Endothelial cell (in vitro differentiated cells): ENCODE measurements at regions not wholly inside any gene's neighbourhood (a gene's known extent, or its start where the extent isn't known, plus 50 kb on each side); places are given as distances from the start of the nearest gene placed in this dataset.

Experiments used
- DNase-seq: peaks from one replicate; pipeline ENCODE4 v3.0.0; 2021; ENCODE audit warnings: low spot score
- H3K27ac Mint-ChIP-seq: one replicate; pipeline ENCODE4 v1.8.0; 2021; ENCODE audit warnings: mixed read lengths, inconsistent platforms; ENCODE audit not compliant: unreplicated experiment
- H3K27me3 Mint-ChIP-seq: one replicate; pipeline ENCODE4 v1.8.0; 2021; ENCODE audit warnings: mild to moderate bottlenecking, moderate library complexity, mixed read lengths, inconsistent platforms; ENCODE audit not compliant: unreplicated experiment
- H3K36me3 Mint-ChIP-seq: one replicate; pipeline ENCODE4 v1.8.0; 2021; ENCODE audit warnings: mild to moderate bottlenecking, low read depth, mixed read lengths, inconsistent platforms; ENCODE audit not compliant: unreplicated experiment
- H3K4me1 Mint-ChIP-seq: one replicate; pipeline ENCODE4 v1.8.0; 2021; ENCODE audit warnings: mild to moderate bottlenecking, mixed read lengths, inconsistent platforms; ENCODE audit not compliant: unreplicated experiment
- H3K4me3 Mint-ChIP-seq: one replicate; pipeline ENCODE4 v1.8.0; 2021; ENCODE audit warnings: mild to moderate bottlenecking, mixed read lengths, inconsistent platforms; ENCODE audit not compliant: unreplicated experiment
- H3K9me3 Mint-ChIP-seq: one replicate; pipeline ENCODE4 v1.8.0; 2021; ENCODE audit warnings: mixed read lengths, inconsistent platforms; ENCODE audit not compliant: unreplicated experiment
- TF ChIP-seq, protein P1 (sequence below): fragments of 200-600 bp; sonication (generic); IDR thresholded peaks from one replicate; pipeline ENCODE4 v1.5.0; 2021; ENCODE audit warnings: antibody characterized with exemption; ENCODE audit not compliant: unreplicated experiment

DNA sequence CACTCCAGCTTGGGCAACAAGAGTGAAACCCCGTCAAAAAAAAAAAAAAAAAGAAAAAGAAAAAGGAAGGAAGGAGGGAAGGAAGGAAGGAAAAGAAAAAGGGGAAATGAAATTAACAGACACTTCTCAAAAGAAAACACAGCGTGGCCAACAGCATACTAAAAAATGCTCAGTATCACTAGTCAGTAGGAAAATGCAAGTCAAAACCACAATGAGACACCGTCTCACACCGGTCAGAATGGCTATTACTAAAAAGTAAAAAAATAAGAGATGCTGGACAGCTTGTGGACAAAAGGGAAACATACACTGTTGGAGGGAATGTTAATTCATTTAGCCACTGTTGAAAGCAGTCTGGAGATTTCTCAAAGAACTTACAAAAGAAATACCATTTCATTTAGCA lies 369.5 kb upstream of the BRINP3 start:
- TF ChIP-seq, protein P1, sequence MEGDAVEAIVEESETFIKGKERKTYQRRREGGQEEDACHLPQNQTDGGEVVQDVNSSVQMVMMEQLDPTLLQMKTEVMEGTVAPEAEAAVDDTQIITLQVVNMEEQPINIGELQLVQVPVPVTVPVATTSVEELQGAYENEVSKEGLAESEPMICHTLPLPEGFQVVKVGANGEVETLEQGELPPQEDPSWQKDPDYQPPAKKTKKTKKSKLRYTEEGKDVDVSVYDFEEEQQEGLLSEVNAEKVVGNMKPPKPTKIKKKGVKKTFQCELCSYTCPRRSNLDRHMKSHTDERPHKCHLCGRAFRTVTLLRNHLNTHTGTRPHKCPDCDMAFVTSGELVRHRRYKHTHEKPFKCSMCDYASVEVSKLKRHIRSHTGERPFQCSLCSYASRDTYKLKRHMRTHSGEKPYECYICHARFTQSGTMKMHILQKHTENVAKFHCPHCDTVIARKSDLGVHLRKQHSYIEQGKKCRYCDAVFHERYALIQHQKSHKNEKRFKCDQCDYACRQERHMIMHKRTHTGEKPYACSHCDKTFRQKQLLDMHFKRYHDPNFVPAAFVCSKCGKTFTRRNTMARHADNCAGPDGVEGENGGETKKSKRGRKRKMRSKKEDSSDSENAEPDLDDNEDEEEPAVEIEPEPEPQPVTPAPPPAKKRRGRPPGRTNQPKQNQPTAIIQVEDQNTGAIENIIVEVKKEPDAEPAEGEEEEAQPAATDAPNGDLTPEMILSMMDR: no peak
- Mint-ChIP-seq H3K4me3 (no peak overlapping the region), H3K4me1 (peaks cover 5% of the 10 kb centered on the region), H3K9me3 (no peaks in the 10 kb centered on the region), H3K36me3 (no peaks in the 10 kb centered on the region), H3K27ac (no peak overlapping the region), H3K27me3 (no peaks in the 10 kb centered on the region)
- DNase-seq: no peak

DNA sequence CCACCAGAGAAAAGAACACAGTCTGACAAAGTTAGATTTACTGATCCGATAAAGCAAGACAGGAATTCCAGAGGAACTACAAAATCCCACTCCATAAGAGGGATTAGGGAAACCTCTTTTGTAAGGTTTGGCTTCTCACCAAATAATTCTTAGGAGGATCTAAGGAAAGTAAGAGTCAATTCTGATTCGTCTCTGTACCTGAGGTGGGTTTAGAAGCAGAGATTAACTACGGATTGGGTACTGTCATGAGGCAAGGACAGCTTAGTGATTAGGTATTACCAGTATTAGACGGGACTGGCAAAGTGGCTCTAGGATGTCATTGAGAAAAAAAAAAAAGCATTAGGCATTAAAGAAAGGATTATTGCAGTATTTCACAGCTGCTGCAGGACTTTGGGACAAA lies 371.7 kb upstream of the BRINP3 start:
- H3K27ac Mint-ChIP-seq: no peak overlapping the region
- no peaks in the 10 kb centered on the region for H3K27me3 Mint-ChIP-seq
- no peaks in the 10 kb centered on the region for H3K36me3 Mint-ChIP-seq
- H3K4me1 Mint-ChIP-seq: peaks cover 5% of the 10 kb centered on the region
- H3K9me3 Mint-ChIP-seq: no peaks in the 10 kb centered on the region
- DNase-seq: no peak
- TF ChIP-seq, protein P1: no peak
- no peak overlapping the region for H3K4me3 Mint-ChIP-seq

DNA sequence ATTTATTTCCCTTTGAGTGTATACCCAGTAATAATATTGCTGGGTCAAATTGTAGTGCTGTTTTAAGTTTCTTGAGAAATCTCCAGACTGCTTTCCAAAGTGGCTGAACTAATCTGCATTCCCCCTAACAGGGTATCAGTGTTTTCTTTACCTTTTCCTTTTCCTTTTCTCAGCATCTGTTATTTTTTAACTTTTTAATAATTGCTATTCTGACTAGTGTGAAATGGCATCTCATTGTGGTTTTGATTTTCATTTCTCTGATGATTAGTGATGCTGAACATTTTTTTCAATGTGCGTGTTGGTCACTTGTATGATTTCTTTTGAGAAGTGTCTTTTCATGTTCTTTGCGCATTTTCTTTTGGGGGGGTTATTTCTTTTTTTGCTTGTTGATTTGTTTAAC lies 374.9 kb upstream of the BRINP3 start:
- no peaks in the 10 kb centered on the region for H3K27me3 Mint-ChIP-seq
- DNase-seq: no peak
- H3K36me3 Mint-ChIP-seq: no peaks in the 10 kb centered on the region
- H3K9me3 Mint-ChIP-seq: no peaks in the 10 kb centered on the region
- no peak overlapping the region for H3K4me3 Mint-ChIP-seq
- H3K27ac Mint-ChIP-seq: no peak overlapping the region
- TF ChIP-seq, protein P1: no peak
- H3K4me1 Mint-ChIP-seq: no peaks in the 10 kb centered on the region

DNA sequence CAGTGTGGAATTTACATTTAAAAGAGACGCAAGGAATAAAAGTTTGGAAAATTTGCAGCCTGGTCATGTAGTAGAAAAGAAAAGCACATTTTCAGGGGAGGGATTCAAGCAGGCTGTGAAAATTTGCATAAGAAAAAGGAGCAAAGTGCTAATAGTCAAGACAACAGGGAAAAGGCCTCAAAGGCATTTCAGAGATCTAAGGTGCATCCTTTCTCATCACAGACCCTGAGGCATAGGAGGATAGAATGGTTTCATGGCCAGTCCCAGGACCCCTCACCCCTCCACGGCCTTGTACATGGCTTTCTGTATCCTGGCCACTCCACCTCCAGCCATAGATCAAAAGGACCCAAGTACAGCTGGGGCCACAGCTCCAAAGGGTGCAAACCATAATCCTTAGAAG lies 380.5 kb upstream of the BRINP3 start:
- TF ChIP-seq, protein P1: no peak
- no peak overlapping the region for H3K4me3 Mint-ChIP-seq
- H3K9me3 Mint-ChIP-seq: no peaks in the 10 kb centered on the region
- no peak overlapping the region for H3K27ac Mint-ChIP-seq
- H3K36me3 Mint-ChIP-seq: no peaks in the 10 kb centered on the region
- H3K27me3 Mint-ChIP-seq: peaks cover 2% of the 10 kb centered on the region
- H3K4me1 Mint-ChIP-seq: no peaks in the 10 kb centered on the region
- DNase-seq: no peak

DNA sequence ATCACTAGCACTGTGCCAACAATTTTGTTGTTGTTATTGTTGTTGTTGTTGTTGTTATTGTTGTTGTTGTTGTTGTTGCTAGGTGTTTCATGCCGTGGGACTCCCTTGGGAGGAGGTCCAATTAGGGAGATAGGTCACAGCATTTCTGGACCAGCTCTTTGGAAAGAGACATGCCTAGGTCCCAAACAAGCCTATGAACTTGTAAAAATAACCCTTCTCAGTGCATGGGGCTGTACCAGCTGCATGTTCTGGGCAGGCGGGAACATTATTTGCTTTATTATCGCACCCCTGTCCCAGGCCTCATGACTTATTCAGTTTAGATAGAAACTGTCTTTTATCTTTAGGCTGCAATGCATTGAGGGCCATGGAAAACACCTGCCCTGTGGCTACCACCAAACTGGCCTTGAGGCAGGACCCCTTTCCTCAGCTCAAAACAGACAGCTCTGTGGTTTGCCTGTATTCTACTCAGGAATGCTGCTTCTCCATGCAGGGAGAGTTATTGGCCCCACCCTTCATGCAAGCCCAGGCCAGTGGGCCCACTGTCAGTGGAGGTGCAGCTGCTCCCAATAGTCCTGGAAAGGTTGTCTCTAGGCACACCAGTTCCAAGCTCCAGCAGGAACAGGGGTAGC lies 386.5 kb upstream of the BRINP3 start:
- no peak overlapping the region for H3K4me3 Mint-ChIP-seq
- no peak for DNase-seq

More for the DNA sequence above, 386.5 kb upstream of the BRINP3 start:
- TF ChIP-seq, protein P1: no peak
- Mint-ChIP-seq H3K27me3 (no peaks in the 10 kb centered on the region), H3K36me3 (no peaks in the 10 kb centered on the region), H3K4me1 (peaks cover 7% of the 10 kb centered on the region), H3K27ac (no peak overlapping the region), H3K9me3 (no peaks in the 10 kb centered on the region)
